Medulla oblongata (tissue), 1 donor: ENCODE measurements at regions not wholly inside any gene's neighbourhood (a gene's known extent, or its start where the extent isn't known, plus 50 kb on each side); places are given as distances from the start of the nearest gene placed in this dataset.
A peak's percentile ranks its signal among the peaks of the same experiment; 100 is the strongest.

ENCODE experiments used
- DNase-seq: peaks from one replicate; pipeline ENCODE4 v3.0.0-alpha.2; 2015; ENCODE audit errors: extremely low spot score

DNA sequence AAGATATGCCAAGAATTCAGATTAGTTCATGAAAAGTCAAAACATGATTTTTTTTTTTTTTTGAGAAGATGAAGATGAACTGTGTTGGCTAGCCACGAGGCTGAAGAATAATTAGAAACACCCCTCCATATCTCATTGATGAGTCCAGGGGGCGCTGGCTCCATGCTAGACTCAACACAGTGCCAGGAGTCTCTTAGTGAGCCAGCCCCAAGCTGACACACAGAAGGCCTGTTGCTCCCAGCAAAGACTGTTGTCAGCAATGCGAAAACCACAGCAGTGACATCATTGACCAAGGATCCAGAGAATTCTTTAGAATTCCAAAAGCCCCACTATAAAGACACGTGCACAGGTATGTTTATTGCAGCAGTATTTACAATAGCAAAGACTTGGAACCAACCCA is 185.2 kb downstream of the ANXA2 start:
- DNase-seq: no peak

DNA sequence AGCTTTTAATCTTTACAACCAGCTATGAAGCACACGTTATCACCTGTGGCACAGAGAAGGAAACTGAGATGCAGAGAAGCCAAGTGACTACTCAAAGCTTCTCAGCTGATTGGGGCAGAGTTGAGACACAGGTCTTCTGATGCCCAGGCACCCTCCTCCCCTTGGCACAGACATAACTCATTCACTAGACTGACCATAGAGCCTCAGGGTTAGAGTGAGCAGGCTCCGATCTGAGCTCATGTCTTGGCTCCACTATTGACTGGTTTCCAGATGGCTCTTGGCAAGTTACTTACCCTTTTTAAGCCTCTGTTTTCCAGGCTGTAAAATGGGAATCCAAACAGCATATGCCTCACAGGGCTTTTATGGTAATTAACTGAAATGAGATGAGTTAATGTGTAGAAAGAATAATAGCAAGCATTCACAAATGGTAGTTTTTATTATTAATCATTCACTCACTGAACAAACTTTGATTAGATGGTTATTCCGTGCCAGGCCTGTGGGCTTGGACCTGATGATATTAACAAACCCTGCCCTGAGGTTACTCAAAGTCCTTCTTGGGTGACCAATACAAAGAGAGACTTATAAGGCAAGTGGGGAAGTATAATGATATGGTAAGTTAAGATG is 184.3 kb downstream of the ANXA2 start:
- DNase-seq: no peak

DNA sequence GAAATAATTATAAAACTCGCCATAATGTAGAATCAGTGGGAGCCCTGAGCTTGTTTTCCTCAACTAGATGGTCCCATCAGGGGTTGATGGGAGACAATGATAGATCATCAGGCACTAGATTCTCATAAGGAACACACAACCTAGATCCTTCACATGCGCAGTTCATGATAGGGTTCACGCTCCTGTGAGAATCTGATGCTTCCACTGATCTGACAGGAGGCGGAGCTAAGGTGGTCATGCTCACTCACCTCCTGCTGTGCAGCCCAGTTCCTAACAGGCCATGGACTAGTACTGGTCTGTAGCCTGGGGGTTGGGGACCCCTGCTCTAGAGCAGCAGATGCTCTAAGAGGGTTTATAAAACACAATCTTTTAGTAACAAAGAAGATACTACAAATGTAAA is 183.6 kb downstream of the ANXA2 start:
- no peak for DNase-seq

DNA sequence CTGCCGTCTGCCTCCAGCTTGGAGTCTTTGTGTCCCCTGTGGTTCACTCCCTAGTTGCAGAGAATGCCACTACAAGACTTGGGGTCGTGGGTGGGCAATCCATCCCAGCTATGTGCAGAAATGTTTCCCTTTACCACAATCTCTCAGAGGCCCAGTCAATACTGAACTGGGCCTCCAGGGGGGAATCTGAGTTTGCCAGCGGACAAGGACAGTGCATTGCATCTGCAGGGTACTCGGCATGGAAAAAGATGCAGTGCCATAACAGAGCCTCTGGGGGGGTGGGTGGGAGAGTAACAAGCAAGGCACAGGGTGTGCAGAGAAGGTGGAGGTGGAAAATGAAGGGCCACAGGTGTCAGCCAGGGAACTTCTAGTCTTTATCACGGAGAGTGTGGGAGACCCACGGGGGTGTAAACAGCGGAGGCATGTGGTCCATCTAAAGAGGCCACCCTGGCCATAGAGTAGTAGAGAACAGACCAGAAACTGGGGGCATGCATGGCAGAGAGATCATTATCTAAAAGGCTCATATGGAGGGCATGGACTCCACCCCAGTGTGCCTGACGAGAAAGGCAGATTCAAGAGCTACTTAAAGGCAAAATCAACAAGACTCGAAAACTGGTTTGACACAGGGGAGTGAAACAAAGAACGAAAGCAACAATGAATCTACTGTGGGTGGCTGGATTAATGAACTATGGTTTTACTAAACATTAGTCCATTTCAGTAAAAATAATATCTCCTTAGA is 182.4 kb downstream of the ANXA2 start:
- DNase-seq: no peak

DNA sequence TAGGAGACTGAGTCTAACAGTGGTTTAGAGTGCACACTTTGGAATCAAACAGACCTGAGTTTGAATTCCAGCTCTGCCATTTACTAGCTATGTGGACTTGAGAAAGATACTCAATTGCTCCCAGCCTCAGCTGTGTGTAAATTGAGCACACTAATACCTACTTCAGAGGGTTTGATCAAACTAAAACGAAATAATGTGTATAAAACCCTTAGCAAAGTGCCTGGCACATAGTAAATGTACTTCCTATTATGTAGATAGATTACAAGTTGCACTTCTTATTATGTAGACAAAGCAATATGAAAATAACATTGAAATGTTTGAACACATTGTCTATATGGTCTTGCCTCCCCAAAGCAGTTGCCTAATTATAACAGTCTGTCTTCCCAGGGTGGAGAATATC is 180.6 kb downstream of the ANXA2 start:
- DNase-seq: no peak

DNA sequence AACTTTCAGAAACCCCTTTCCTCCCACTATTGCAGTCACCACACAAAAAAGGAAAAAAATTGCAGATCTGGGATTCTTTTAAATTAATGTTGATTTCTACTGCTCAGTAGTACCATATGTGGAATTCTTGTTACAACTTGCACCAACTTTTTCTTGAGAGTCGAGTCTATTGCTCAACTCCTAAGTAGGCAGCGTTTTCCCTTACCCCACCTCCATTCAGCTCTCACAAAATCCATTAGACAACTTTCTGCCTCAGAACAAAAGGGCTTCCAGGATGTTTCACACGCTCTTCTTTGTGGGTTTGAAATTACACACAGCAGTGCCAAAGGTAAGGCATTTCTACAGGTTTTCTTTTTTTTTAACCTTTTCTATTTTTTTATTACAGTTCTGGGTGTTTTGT is 179.5 kb downstream of the ANXA2 start:
- DNase-seq: no peak

DNA sequence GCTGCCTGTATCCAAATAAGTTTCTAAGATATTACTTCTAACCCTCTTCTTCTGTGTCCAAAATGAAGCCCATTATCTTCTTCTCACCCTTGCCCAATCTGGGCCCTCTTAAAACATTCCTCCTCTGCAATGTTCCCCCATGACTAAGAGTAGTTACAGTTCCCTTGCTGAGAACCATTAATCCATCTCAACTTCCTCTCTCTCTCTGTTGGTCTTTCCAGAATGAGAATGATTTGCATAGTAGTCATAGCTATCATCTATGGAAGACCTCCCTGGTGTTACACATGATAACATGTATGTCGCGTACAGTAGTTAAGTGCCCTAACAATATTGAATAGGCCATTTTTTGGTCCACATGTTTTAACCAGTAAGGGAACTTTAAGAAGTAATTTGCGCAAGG is 177.9 kb downstream of the ANXA2 start:
- DNase-seq: no peak

DNA sequence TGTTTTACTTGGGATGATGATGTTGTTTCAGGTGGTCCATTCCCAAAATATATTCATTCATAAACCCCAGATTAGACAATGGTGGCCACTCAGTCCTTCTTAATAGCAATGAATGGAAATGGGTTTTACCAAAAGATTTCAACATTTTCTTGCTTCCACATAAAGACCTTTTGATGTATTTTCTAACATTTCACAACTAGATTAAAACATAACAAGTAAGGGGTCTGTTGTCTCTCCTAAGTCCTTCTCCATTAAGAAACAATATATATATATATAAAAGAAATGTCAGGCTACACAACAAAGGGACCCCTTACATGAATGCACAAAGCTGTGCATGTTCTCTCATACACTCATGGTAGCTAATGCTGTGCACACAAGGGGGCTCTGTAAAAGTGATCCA is 176.4 kb downstream of the ANXA2 start:
- DNase-seq: no peak

DNA sequence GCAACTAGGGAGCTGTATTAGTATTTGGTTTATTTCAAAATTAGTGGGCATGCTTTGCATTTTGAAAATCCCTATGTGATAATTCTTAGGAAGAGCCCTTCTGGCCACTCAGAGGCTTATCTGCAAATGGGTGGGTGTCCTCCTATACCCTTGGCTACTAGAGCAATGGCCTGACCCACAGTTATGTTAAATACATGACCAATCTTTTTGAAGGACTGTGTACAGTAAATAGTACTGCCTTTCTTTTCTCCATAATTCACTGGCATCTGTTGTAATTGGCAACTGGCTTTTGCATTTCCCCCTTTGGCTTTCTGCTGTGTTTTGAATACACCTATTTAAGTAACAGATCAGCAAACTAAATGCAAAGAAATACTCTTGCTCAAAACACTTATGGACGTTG is 175.4 kb downstream of the ANXA2 start:
- DNase-seq: no peak

DNA sequence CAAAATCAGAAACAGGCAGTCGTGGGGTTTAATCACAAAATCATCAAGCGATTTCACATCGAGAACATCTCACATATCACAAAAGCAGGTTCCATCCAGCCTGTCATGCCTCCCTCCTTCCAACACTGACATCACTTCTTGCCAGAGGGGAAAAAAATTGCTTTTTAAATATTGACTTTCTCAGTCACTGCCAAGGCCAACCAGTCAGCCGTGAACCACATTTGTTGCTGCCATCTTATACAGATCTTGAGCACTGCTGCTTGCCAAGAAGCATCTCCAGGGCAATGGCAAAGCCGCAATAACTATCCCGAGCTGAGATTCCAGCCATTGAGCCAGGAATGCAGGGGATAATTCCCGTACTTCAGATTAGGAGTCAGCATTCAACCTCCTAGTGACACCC is 174.6 kb downstream of the ANXA2 start:
- peak; percentile 24 for DNase-seq

DNA sequence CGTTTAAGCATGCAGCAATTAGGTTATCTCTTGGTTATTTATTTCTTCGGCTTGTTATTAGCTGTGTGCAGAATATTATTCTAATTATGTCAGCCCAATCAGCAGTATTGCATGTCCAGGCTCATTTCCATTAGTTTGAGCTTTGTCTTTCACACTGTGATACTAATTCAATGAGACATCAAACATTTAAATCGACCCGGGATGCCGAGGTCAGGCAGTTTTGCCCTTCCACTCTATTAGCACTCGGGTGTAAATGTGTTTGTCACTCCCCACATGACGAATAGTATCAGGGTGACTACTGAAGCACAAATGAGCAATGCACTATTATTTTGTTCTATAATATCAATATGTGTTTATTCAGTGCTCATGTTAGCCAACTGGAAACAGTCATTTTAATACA is 170.9 kb downstream of the ANXA2 start:
- no peak for DNase-seq

DNA sequence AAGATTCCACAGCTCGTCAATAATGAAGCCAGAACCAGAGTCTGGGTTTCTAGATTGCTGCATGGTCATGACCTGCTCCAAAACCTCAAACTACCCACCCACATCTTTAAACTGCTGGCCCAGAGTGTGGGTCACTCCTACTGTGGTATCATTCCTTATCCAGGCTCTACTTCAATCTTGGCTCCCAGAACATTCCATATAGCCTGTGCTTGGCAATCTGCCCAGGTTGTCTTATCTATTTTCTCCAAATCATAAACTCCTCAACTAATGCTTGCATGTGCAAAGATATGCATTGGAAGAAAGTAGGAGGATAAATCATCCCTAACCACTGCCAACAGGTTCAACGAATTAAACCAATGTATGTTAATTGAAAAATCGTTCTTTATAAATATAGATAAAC is 169.7 kb downstream of the ANXA2 start:
- no peak for DNase-seq

DNA sequence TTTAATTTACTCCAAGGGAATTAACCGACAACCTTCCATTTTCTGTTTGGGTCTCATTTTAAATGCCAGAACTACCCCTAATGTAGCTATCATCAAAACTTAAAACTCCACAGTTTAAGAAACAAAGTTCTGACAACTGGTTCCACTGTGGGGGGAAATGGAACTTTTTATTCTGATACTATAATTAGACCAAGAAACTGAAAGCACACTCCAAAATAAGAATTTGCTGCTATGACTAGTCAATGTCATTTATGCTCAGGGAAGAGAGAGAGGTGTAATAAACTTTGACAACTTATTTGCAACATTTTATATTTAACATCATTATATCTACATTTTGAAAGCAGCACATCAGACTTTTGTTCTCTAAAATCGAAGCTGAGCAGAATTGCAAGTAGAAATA is 169.2 kb downstream of the ANXA2 start:
- DNase-seq: no peak

DNA sequence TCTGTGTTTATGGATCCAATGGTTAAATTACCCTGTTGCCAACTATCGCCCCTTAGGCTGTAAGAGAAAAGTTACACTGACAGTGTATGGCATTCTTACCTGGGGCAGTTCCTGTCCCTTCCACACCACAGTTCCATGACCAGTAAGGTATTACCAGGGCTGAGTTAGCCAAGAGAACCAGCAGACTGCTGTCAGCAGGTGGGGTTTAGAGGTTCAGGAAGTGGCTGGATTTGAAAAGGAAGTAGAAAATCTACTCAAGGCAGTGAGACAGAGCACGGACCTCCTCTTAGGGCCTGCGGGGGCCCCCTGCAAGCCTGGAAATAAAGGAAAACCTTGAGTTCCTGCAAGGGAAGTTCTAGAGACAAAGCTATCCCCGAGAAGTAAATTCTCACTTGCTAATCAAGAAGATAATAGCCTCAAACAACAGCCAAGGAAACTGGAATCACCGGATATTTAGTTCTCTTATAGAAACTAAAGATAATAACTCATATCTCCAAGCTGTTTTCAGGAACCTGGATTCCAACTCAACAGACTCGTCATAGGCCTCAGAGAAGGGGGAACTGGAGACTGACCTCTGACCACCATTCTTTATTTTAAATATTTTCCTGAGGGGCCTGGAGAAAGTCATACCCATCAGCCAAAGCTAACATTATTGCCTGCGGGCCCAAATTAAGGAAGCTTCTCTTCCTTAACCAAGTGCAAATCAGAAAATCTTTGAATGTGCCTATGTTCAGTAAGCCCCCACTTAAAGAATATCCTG is 161.7 kb downstream of the ANXA2 start:
- DNase-seq: no peak

DNA sequence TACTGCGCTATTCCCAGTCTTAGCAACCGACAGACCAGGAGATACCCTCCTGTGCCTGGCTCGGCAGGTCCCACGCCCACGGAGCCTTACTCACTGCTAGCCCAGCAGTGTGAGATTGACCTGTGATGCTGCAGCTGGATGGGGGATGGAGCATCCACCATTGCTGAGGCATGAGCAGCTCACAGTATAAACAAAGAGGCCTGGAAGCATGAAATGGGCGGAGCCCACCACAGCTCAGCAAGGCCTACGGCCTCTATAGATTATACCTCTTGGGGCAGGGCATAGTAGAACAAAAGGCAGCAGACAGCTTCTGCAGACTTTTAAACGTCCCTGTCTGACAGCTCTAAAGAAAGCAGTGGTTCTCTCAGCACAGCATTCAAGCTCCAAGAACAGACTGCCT is 160.3 kb downstream of the ANXA2 start:
- no peak for DNase-seq

DNA sequence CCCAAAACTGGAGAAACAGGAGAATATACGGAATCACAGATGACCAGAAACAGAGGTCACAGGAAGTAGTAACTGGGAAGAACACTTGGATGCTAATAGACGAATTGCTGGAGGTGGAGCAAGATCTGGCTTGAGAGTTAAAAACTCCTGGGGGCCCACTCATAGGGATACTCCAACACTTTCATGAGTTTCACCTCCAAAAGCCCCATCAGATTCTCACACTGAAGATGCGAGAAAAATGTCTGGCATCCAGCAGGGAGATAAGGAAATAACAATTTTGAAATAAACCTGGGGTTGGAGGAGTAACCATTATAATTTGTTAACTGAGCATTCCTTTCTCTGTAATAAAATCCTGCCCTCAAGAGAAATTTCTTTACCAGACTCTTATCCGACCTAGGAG is 154.0 kb downstream of the ANXA2 start:
- no peak for DNase-seq

DNA sequence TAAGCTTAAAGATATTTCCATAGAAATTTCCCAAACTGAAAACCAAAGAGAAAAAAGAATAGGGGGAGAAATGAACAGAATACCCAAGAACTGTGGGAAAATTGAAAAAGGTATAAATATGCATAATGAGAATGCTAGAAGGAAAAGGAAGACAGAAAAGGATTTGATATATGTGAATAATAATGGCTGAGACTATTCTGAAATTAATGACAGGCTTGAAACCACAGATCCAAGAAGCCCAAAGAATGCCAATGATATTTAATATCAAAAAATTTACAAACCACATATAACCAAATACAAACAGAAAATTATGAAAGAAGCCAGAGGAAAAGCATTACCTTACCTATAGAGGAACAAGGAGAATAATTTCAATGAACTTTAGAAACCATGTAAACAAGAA is 153.0 kb downstream of the ANXA2 start:
- no peak for DNase-seq

DNA sequence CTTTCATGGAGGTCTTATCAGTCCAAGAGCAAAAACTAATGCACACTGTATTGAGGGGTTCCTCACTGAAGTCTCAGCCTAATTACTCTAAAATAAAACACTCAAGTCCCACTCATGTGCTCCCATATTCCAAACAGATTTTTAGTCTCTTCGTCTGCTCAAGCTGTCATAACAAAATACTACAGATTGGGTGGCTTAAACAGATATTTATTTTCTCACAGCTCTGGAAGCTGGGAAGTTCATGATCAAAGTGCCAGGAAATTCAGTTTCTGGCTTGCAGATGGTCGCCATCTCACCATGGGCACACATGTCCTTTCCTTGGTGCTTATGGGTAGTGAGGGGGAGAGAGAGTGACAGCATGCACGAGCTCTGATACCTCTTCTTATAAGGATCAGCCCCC is 147.5 kb downstream of the ANXA2 start:
- no peak for DNase-seq

DNA sequence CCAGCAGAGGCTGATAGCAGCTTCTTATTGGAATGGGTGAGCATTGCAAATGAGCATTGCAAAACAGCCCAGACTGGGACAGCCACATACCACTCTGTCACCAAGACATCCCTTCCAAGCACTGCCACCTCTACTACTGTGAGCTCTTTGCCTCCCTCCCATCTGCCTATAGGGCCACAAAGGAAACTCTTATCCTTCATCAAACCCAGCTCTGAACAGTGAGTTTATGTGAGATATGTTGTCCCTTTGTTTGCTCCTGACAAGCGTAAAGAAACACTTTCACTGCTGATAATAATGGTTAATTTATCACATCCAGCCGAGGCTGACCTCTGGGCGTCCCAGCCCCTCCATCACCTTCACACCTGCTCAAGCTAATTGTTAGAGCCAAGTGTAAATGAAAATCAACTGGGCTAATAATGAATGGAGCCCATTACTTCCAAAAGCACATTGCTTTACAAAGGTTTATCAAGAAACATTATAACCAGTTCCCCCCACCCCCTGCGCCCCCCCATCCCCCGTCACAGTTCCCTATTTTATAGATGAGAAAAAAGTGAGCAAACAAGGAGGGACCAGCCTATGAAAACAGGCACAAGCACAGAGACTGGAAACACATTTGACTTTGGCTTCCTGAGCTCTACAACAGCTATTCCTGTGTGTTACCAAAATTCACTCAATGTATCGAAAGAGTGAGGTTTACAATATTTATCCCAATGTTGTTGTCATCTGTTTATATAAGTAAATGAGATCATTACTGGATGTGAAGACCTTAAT is 146.3 kb downstream of the ANXA2 start:
- no peak for DNase-seq

DNA sequence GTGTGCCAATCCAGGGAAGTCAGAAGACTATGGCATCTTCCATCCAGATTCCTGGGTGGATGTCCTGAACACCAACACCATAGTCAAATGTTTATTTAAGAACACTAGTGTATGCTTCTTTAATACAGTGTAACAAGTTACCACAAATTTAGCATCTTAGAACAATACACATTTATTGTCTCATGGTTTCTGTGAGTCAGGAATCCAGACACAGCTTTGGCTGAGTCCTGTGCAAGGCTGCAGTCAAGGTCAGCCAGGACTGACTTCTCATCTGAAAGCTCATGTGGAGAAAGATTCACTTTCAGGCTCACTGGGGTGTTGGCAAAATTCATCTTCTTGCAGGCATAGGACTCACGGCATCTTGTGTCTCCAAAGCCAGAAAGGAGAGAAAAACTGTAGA is 143.4 kb downstream of the ANXA2 start:
- no peak for DNase-seq

DNA sequence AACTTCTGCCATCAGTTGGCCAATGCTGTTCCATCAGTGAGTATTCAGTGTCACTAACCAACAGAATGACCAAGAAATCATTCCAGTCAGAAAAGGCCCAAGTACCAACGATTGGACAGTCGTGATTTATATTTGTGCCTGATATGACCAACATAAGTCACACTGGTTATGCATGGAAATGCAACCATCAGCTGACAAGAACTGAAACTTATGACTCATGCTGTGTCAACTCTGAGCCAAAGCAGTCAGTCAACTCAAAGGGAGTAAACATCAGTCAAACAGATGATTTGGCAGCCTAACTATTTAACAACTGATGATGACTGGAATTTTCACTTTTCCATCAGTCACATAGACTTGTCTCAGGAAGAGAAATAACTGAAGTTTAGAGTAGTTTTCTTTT is 142.4 kb downstream of the ANXA2 start:
- peak; percentile 5 for DNase-seq

DNA sequence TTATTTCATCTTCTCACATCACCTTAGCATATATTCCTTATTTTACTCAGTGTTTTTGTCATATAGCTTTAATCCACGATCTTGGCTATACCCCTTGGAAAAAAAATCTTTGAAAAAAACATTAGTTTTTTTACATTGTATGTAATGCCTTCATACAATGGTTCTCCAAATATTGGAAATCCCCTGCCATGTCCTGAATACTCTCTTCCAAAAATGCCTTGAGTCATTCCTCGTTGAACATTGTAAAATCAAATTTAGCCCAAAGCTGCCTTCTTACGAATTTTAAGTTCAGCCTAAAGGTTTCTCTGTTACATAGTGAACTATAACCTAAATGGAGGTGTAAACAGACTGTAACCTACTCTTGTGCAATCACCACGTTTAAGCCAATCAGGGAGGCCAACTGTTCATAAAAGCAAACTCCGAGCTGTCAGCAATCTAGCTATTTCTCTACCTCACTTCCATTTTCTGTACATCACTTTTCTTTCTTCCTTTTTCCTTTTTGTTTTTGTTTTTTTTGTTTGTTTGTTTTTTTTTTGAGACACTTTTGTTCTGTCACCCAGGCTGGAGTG is 140.1 kb downstream of the ANXA2 start:
- DNase-seq: no peak
